Large intestine (tissue), 3 donors: ENCODE measurements at regions not wholly inside any gene's neighbourhood (a gene's known extent, or its start where the extent isn't known, plus 50 kb on each side); places are given as distances from the start of the nearest gene placed in this dataset.

Experiments used
- DNase-seq, 2 donors: peaks; one replicate each; pipeline versions ENCODE4 v3.0.0 to v3.0.0-alpha.2; 2013
- H3K27ac ChIP-seq: one replicate; pipeline ENCODE4 v1.5.1; 2013; ENCODE audit warnings: low read length
- H3K27me3 ChIP-seq: 2 replicates; pipeline ENCODE4 v1.6.1; 2013; ENCODE audit warnings: low read length; ENCODE audit not compliant: control insufficient read depth, insufficient read depth
- H3K36me3 ChIP-seq: 2 replicates; pipeline ENCODE4 v1.6.1; 2013; ENCODE audit warnings: low read length; ENCODE audit not compliant: control insufficient read depth, insufficient read depth
- H3K4me1 ChIP-seq: one replicate; pipeline ENCODE4 v1.6.1; 2013; ENCODE audit warnings: low read length; ENCODE audit not compliant: control insufficient read depth, insufficient read depth
- H3K4me3 ChIP-seq: one replicate; pipeline ENCODE4 v1.5.1; 2013; ENCODE audit warnings: low read length
- H3K9me3 ChIP-seq: one replicate; pipeline ENCODE4 v1.6.1; 2013; ENCODE audit warnings: mild to moderate bottlenecking, low read depth, low read length, moderate library complexity; ENCODE audit not compliant: control insufficient read depth
- WGBS: methylation state at CpG from one replicate; pipeline ENCODE4 v1.1.5; 2013; ENCODE audit warnings: low lambda C conversion rate; ENCODE audit not compliant: insufficient coverage; 5-methylcytosine and 5-hydroxymethylcytosine counted together

- Histone ChIP-seq H3K27ac (no peak overlapping the region), H3K4me1 (no peaks in the 10 kb centered on the region), H3K36me3 (no peaks in the 10 kb centered on the region), H3K27me3 (no peaks in the 10 kb centered on the region), H3K9me3 (peaks cover 11% of the 10 kb centered on the region), H3K4me3 (no peak overlapping the region)
- no CpG with 5 or more reads among the region's 2 CpGs for WGBS
- no peak for DNase-seq
These were observed 121.3 kb downstream of the MYCN start for GRCh38 chr2:16061441-16062217.

GRCh38 chr2:16060936-16061338, 120.6 kb downstream of the MYCN start:
- no peaks in the 10 kb centered on the region for H3K36me3 ChIP-seq
- no peak overlapping the region for H3K27ac ChIP-seq
- H3K27me3 ChIP-seq, result no peaks in the 10 kb centered on the region
- no peak for DNase-seq
- WGBS, result no CpG with 5 or more reads among the region's 3 CpGs
- H3K4me3 ChIP-seq, result no peak overlapping the region
- H3K4me1 ChIP-seq, result peaks cover 5% of the 10 kb centered on the region
- H3K9me3 ChIP-seq, result peaks cover 11% of the 10 kb centered on the region

- Histone ChIP-seq H3K9me3 (peaks cover 11% of the 10 kb centered on the region), H3K27ac (no peak overlapping the region), H3K4me1 (peaks cover 8% of the 10 kb centered on the region), H3K36me3 (no peaks in the 10 kb centered on the region), H3K27me3 (no peaks in the 10 kb centered on the region), H3K4me3 (no peak overlapping the region)
- no peak for DNase-seq
- 100% methylated on average over 1 of the region's 3 CpGs for WGBS
These were observed 120.0 kb downstream of the MYCN start for GRCh38 chr2:16060125-16060935.

GRCh38 chr2:16059393-16060016, 119.2 kb downstream of the MYCN start:
- no peak overlapping the region for H3K4me3 ChIP-seq
- WGBS, result no CpG with 5 or more reads among the region's 4 CpGs
- H3K9me3 ChIP-seq, result peaks cover 11% of the 10 kb centered on the region
- H3K4me1 ChIP-seq, result peaks cover 8% of the 10 kb centered on the region
- no peak overlapping the region for H3K27ac ChIP-seq
- no peaks in the 10 kb centered on the region for H3K27me3 ChIP-seq
- DNase-seq, result no peak
- H3K36me3 ChIP-seq, result no peaks in the 10 kb centered on the region

GRCh38 chr2:16058747-16059358, 118.5 kb downstream of the MYCN start:
- Histone ChIP-seq H3K9me3 (peaks cover 11% of the 10 kb centered on the region), H3K4me1 (peaks cover 8% of the 10 kb centered on the region), H3K27me3 (no peaks in the 10 kb centered on the region), H3K4me3 (no peak overlapping the region), H3K36me3 (no peaks in the 10 kb centered on the region), H3K27ac (no peak overlapping the region)
- no CpG with 5 or more reads among the region's 3 CpGs for WGBS
- no peak for DNase-seq

GRCh38 chr2:16058256-16058655, 117.9 kb downstream of the MYCN start:
- no peak overlapping the region for H3K27ac ChIP-seq
- peak; percentile 16 to 40 for DNase-seq
- no peaks in the 10 kb centered on the region for H3K36me3 ChIP-seq
- no peak overlapping the region for H3K4me3 ChIP-seq
- no CpG with 5 or more reads among the region's 6 CpGs for WGBS
- no peaks in the 10 kb centered on the region for H3K27me3 ChIP-seq
- peaks cover 8% of the 10 kb centered on the region for H3K9me3 ChIP-seq
- peaks cover 8% of the 10 kb centered on the region for H3K4me1 ChIP-seq

GRCh38 chr2:16057661-16058060, 117.3 kb downstream of the MYCN start:
- Histone ChIP-seq H3K36me3 (no peaks in the 10 kb centered on the region), H3K4me3 (no peak overlapping the region), H3K27ac (no peak overlapping the region), H3K27me3 (no peaks in the 10 kb centered on the region), H3K4me1 (peaks cover 8% of the 10 kb centered on the region), H3K9me3 (peaks cover 3% of the 10 kb centered on the region)
- no CpG with 5 or more reads among the region's 10 CpGs for WGBS
- no peak for DNase-seq

GRCh38 chr2:16055848-16056580, 115.7 kb downstream of the MYCN start:
- no CpG with 5 or more reads among the region's 7 CpGs for WGBS
- DNase-seq, result peak; percentile 28 to 53

GRCh38 chr2:16053437-16054257, 113.3 kb downstream of the MYCN start:
- Histone ChIP-seq H3K4me3 (no peak overlapping the region), H3K9me3 (no peaks in the 10 kb centered on the region), H3K27ac (no peak overlapping the region), H3K36me3 (no peaks in the 10 kb centered on the region), H3K27me3 (no peaks in the 10 kb centered on the region), H3K4me1 (peaks cover 13% of the 10 kb centered on the region)
- no peak for DNase-seq
- no CpG with 5 or more reads among the region's 7 CpGs for WGBS

More at GRCh38 chr2:16055848-16056580, 115.7 kb downstream of the MYCN start:
- no peaks in the 10 kb centered on the region for H3K9me3 ChIP-seq
- H3K4me3 ChIP-seq, result no peak overlapping the region
- H3K36me3 ChIP-seq, result no peaks in the 10 kb centered on the region
- peak overlapping the region; percentile 11 for H3K27ac ChIP-seq
- H3K27me3 ChIP-seq, result no peaks in the 10 kb centered on the region
- peaks cover 12% of the 10 kb centered on the region for H3K4me1 ChIP-seq
